HL-60 (cell line): ENCODE measurements at regions not wholly inside any gene's neighbourhood (a gene's known extent, or its start where the extent isn't known, plus 50 kb on each side); places are given as distances from the start of the nearest gene placed in this dataset.

ENCODE experiments used
- POLR2AphosphoS5 ChIP-seq: IDR thresholded peaks from 2 replicates; pipeline ENCODE4 v1.6.1; 2012; ENCODE audit warnings: low read depth
- TF ChIP-seq, protein P1 (sequence below): IDR thresholded peaks from one replicate; pipeline ENCODE4 v1.5.1; 2011; ENCODE audit warnings: low read length, control low read depth, inconsistent platforms; ENCODE audit not compliant: insufficient read depth
- TF ChIP-seq, protein P2 (sequence below): IDR thresholded peaks from 2 replicates; pipeline ENCODE4 v1.6.1; 2012; ENCODE audit warnings: low read depth; ENCODE audit not compliant: insufficient replicate concordance

DNA sequence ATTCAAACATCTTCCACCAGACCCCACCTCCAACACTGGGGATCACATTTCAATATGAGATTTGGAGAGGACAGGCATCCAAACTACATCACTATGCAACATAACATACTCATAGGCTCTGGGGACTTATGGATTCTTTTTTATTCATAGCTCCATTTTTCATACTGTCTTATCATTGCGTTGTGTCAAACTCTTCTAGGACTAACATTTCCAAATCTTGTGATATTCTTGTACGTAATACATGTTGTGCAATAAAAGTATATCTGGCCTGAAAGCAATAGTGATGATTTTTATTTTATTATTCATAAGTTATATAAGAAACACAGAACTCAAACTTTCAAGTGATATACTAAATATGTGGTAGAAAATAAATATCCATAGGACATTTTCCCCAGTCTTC lies 60.6 kb upstream of the ACTR3 start:
- TF ChIP-seq, protein P1, sequence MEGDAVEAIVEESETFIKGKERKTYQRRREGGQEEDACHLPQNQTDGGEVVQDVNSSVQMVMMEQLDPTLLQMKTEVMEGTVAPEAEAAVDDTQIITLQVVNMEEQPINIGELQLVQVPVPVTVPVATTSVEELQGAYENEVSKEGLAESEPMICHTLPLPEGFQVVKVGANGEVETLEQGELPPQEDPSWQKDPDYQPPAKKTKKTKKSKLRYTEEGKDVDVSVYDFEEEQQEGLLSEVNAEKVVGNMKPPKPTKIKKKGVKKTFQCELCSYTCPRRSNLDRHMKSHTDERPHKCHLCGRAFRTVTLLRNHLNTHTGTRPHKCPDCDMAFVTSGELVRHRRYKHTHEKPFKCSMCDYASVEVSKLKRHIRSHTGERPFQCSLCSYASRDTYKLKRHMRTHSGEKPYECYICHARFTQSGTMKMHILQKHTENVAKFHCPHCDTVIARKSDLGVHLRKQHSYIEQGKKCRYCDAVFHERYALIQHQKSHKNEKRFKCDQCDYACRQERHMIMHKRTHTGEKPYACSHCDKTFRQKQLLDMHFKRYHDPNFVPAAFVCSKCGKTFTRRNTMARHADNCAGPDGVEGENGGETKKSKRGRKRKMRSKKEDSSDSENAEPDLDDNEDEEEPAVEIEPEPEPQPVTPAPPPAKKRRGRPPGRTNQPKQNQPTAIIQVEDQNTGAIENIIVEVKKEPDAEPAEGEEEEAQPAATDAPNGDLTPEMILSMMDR, result no peak
- TF ChIP-seq, protein P2, sequence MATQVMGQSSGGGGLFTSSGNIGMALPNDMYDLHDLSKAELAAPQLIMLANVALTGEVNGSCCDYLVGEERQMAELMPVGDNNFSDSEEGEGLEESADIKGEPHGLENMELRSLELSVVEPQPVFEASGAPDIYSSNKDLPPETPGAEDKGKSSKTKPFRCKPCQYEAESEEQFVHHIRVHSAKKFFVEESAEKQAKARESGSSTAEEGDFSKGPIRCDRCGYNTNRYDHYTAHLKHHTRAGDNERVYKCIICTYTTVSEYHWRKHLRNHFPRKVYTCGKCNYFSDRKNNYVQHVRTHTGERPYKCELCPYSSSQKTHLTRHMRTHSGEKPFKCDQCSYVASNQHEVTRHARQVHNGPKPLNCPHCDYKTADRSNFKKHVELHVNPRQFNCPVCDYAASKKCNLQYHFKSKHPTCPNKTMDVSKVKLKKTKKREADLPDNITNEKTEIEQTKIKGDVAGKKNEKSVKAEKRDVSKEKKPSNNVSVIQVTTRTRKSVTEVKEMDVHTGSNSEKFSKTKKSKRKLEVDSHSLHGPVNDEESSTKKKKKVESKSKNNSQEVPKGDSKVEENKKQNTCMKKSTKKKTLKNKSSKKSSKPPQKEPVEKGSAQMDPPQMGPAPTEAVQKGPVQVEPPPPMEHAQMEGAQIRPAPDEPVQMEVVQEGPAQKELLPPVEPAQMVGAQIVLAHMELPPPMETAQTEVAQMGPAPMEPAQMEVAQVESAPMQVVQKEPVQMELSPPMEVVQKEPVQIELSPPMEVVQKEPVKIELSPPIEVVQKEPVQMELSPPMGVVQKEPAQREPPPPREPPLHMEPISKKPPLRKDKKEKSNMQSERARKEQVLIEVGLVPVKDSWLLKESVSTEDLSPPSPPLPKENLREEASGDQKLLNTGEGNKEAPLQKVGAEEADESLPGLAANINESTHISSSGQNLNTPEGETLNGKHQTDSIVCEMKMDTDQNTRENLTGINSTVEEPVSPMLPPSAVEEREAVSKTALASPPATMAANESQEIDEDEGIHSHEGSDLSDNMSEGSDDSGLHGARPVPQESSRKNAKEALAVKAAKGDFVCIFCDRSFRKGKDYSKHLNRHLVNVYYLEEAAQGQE, result no peak
- no peak for TF ChIP-seq POLR2AphosphoS5
